Left kidney (tissue), 1 donor: ENCODE measurements at regions not wholly inside any gene's neighbourhood (a gene's known extent, or its start where the extent isn't known, plus 50 kb on each side); places are given as distances from the start of the nearest gene placed in this dataset.

ENCODE experiments used
- DNase-seq: peaks from one replicate; pipeline ENCODE4 v3.0.0-alpha.2; 2013

GRCh38 chr20:51876313-51876940, 74.1 kb upstream of the SALL4 start:
- no peak for DNase-seq

GRCh38 chr20:51873652-51874051, 71.3 kb upstream of the SALL4 start:
- no peak for DNase-seq

- DNase-seq, result peak; percentile 90
Observed at GRCh38 chr20:51871943-51872342, 69.6 kb upstream of the SALL4 start.

GRCh38 chr20:51869002-51869401, 66.7 kb upstream of the SALL4 start:
- DNase-seq, result no peak

- DNase-seq, result no peak
Observed at GRCh38 chr20:51867251-51867650, 64.9 kb upstream of the SALL4 start.

DNA sequence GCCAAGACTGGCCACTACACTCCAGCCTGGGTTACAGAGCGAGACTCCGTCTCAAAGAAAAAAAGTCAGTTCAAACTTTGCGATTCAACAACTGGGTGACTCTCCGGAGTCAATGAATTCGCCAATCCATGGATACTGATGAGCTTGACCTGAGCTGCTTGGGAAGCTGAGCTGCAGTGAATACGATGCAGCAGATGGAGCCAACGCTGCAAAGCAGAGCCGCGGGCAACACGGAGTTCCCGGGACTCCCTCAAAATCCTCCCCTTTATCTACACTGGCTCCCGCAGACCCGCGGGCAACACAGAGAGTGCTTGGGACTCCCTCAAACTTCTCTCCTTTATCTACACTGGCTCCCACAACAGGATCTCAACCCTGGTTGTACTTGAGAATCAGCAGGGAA, 62.6 kb upstream of the SALL4 start:
- DNase-seq, result no peak

- DNase-seq, result no peak
Observed at GRCh38 chr20:51862796-51863195, 60.5 kb upstream of the SALL4 start.

- DNase-seq, result peak; percentile 38
Observed at GRCh38 chr20:51861726-51862466, 59.6 kb upstream of the SALL4 start.

- no peak for DNase-seq
Observed at GRCh38 chr20:51860111-51860882, 58.0 kb upstream of the SALL4 start.

GRCh38 chr20:51856432-51856831, 54.1 kb upstream of the SALL4 start:
- no peak for DNase-seq

DNA sequence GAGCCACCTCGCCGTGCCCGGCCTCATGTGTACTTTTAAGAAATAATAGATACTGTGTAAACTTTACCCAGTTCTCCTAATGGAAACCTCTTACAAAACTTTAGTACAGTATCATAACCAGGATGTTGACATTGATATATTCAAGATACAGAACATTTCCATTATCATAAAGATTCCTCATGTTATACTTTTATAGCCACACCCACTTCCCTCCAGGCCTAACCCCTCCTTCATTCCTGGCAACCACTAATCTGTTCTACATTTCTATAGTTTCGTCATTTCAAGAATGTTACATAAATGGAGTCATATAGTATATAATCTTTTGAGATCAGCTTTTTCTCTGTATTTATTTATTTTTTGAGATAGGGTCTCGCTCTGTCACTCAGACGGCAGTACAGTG, 52.6 kb upstream of the SALL4 start:
- no peak for DNase-seq
